ENCODE measurements at regions not wholly inside any gene's neighbourhood (a gene's known extent, or its start where the extent isn't known, plus 50 kb on each side); places are given as distances from the start of the nearest gene placed in this dataset.
"Not testable (repeated sequence)": the region's sequence is repeated elsewhere in the genome, so short reads cannot be mapped to it uniquely, and the experiment has no call there.

DNA sequence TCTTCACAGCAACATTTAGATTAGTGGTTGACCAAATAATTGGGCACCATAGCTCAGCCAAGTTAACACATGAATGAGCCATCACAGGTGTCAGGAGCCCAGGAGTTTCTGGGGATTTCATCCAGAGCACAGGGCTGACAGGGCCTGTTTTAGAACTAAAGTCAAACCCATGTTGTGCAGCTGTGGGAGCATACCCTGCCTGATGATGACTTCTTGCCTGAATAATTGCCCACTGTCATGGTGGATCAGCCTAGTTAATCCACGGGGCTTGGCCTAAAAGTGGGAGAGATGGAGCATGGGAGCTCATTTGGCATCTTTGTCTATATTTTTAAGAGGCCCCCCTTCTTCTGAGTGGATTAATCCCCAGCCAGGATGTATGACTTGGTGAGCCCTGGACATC is 105.6 kb upstream of the GDNF start:
- Histone ChIP-seq H3K36me3 (ENCODE audit: control insufficient read depth, insufficient read depth, low read length) (no peaks in the 10 kb centered on the region), H3K4me1 (ENCODE audit: control insufficient read depth, insufficient read depth, low read length) (no peaks in the 10 kb centered on the region), H3K27me3 (ENCODE audit: control insufficient read depth, insufficient read depth, low read length) (no peaks in the 10 kb centered on the region), H3K9me3 (ENCODE audit: control insufficient read depth, insufficient read depth, low read length) (no peaks in the 10 kb centered on the region), H3K4me3 (ENCODE audit: low read length) (no peak overlapping the region), H3K27ac (ENCODE audit: low read length) (no peak overlapping the region)
- DNase-seq (ENCODE audit: low read depth, low spot score) = no peak
- no CpG with 5 or more reads among the region's 1 CpG for WGBS (ENCODE audit: insufficient coverage, insufficient read length)

DNA sequence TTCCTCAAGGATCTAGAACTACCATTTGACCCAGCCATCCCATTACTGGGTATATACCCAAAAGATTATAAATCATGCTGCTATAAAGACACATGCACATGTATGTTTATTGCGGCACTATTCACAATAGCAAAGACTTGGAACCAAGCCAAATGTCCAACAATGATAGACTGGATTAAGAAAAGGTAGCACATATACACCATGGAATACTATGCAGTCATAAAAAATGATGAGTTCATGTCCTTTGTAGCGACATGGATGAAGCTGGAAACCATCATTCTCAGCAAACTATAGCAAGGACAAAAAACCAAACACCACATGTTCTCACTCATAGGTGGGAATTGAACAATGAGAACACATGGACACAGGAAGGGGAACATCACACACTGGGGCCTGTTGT is 103.3 kb upstream of the GDNF start:
- H3K4me1 ChIP-seq (ENCODE audit: control insufficient read depth, insufficient read depth, low read length); H3K9me3 ChIP-seq (ENCODE audit: control insufficient read depth, insufficient read depth, low read length); H3K4me3 ChIP-seq (ENCODE audit: low read length); H3K27ac ChIP-seq (ENCODE audit: low read length); DNase-seq (ENCODE audit: low read depth, low spot score); H3K36me3 ChIP-seq (ENCODE audit: control insufficient read depth, insufficient read depth, low read length); H3K27me3 ChIP-seq (ENCODE audit: control insufficient read depth, insufficient read depth, low read length): not testable (repeated sequence)
- WGBS (ENCODE audit: insufficient coverage, insufficient read length) = no CpG with 5 or more reads among the region's 2 CpGs

DNA sequence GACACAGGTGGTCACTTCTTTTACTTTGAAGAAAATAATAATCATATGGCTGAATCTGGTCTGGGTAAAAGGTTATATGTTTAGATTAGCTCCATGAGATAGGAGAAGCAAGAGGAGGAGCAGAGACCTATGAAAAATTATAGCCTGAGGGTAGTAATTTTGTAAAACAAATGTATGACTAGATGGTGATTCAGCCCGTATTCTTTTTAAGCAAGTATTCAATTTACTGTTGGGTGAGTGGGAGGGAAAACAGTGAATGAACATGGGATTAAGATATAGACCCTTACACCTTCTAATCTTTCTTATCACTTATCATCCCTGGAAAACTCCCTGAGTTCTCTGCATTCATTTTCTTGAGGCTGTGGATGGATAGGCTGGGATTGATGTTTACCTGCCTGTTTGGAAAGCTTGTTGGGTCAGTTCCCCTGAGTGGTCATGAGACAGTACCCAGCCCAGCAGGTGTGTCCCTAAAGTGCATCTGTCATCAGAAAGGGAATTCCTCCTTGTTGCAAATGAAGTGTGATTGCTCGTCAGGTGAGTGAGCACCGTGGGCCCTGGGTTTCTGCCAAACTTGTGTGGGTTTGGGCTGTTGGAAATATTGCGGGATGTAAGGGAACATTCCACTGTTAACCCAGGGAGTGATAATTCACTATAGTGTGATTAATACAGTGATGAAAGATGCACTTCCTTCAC is 101.2 kb upstream of the GDNF start:
- Histone ChIP-seq H3K27ac (ENCODE audit: low read length) (no peak overlapping the region), H3K4me3 (ENCODE audit: low read length) (no peak overlapping the region), H3K27me3 (ENCODE audit: control insufficient read depth, insufficient read depth, low read length) (no peaks in the 10 kb centered on the region), H3K4me1 (ENCODE audit: control insufficient read depth, insufficient read depth, low read length) (no peaks in the 10 kb centered on the region), H3K36me3 (ENCODE audit: control insufficient read depth, insufficient read depth, low read length) (no peaks in the 10 kb centered on the region), H3K9me3 (ENCODE audit: control insufficient read depth, insufficient read depth, low read length) (no peaks in the 10 kb centered on the region)
- WGBS (ENCODE audit: insufficient coverage, insufficient read length) = no CpG with 5 or more reads among the region's 4 CpGs
- DNase-seq (ENCODE audit: low read depth, low spot score) = no peak

DNA sequence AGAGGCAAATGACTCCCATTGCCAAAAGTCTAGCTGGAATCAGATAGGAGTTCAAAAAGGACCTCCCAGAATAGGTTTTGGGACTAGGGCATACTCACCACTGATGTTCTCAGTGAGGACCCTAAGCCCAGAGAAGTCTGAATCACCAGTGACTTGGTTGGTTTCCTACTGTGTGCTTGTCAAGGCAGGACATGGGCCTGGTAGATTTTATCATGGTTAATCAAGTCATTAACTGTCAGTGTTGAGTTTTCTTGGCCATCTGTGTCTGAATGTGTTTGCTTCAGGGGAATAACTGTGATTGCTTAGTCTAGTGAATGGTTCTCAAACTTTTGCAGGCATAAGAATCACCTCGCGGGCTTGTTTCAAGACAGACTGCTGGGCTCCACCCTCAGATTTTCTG is 99.0 kb upstream of the GDNF start:
- no peak for DNase-seq (ENCODE audit: low read depth, low spot score)
- H3K27ac ChIP-seq (ENCODE audit: low read length) = no peak overlapping the region
- WGBS (ENCODE audit: insufficient coverage, insufficient read length) = no CpG with 5 or more reads among the region's 2 CpGs
- no peaks in the 10 kb centered on the region for H3K36me3 ChIP-seq (ENCODE audit: control insufficient read depth, insufficient read depth, low read length)
- H3K27me3 ChIP-seq (ENCODE audit: control insufficient read depth, insufficient read depth, low read length) = no peaks in the 10 kb centered on the region
- H3K4me1 ChIP-seq (ENCODE audit: control insufficient read depth, insufficient read depth, low read length) = no peaks in the 10 kb centered on the region
- H3K9me3 ChIP-seq (ENCODE audit: control insufficient read depth, insufficient read depth, low read length) = no peaks in the 10 kb centered on the region
- H3K4me3 ChIP-seq (ENCODE audit: low read length) = no peak overlapping the region

DNA sequence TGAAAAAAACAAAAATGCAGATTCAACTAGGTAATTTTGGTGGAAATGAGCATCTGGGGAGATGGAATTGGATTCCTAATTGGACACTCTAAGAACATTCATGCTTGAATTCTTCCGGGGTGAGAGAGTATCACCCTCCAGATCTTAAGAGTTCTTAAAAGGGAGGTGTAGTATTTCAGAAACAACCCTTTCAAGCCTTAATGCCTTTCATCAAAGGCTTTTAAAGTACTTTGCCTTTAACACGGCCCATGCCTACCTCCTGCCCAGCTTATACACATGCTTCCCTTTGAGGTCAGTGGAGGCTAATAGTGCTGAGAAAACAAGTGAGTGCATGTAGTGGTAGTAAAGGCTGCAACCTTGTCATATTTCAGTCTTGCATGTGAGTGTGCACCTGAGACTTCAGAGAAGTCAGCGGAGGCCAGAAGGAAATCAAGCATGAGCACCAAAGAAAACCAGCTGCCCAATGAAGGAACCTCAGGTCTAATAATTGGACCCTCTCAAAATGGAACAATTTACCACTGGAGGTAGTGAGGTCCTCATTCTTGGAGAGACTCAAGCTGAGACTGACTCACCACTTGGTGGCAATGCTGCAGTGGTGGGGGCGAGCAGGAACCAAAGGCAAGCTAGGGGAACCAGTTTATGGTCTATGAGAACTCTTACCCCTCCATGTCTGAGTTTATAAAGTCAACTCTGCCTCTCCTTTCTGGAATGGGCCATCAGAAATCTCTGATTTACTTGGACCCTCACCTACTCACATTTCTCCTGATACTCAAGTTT is 98.4 kb upstream of the GDNF start:
- no peak overlapping the region for H3K4me3 ChIP-seq (ENCODE audit: low read length)
- no CpG with 5 or more reads among the region's 4 CpGs for WGBS (ENCODE audit: insufficient coverage, insufficient read length)

DNA sequence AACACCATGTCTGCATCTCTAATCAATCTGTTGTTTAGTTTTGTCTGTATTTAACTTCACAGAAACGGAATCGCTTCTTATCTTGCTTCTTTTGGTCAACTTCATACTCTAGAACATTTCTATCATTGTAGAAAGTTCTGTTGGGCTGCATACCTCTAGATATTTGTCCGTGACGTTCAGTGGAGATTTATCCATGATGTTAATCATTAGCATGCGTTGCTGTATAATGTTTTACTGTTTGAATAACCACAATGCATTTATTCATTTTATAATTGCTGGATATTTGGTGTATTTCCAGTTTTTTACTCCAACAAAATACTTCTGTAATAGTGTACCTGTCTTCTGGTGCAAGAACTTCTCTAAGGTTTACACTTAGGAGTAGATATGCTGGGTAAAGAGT is 96.2 kb upstream of the GDNF start:
- DNase-seq (ENCODE audit: low read depth, low spot score) = no peak
- WGBS (ENCODE audit: insufficient coverage, insufficient read length) = no CpG with 5 or more reads among the region's 5 CpGs
- no peaks in the 10 kb centered on the region for H3K36me3 ChIP-seq (ENCODE audit: control insufficient read depth, insufficient read depth, low read length)

More for the DNA sequence above, 98.4 kb upstream of the GDNF start:
- no peak for DNase-seq (ENCODE audit: low read depth, low spot score)
- no peaks in the 10 kb centered on the region for H3K4me1 ChIP-seq (ENCODE audit: control insufficient read depth, insufficient read depth, low read length)
- H3K27me3 ChIP-seq (ENCODE audit: control insufficient read depth, insufficient read depth, low read length) = no peaks in the 10 kb centered on the region
- no peaks in the 10 kb centered on the region for H3K9me3 ChIP-seq (ENCODE audit: control insufficient read depth, insufficient read depth, low read length)
- H3K36me3 ChIP-seq (ENCODE audit: control insufficient read depth, insufficient read depth, low read length) = no peaks in the 10 kb centered on the region
- no peak overlapping the region for H3K27ac ChIP-seq (ENCODE audit: low read length)

DNA sequence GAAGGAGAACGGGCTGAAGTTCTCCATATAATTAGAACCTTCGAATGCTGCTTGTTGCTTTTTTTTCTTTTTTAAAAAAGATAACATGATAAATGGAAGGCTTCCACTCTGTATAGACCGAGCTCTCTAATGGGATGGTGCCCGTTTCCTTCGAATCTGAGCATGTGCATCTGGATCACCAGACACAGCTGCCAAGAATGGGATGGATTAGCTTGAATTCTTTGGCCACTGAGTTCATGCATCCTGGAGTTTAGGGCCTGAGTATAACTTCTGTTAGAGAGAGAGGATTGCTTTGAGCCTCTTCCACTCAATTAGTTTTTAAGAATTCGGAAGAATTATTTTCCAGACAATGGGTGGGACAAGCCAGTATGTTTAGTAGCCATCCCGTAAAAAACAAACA is 93.7 kb upstream of the GDNF start:
- Histone ChIP-seq H3K36me3 (ENCODE audit: control insufficient read depth, insufficient read depth, low read length) (no peaks in the 10 kb centered on the region), H3K27me3 (ENCODE audit: control insufficient read depth, insufficient read depth, low read length) (no peaks in the 10 kb centered on the region), H3K27ac (ENCODE audit: low read length) (no peak overlapping the region), H3K4me3 (ENCODE audit: low read length) (no peak overlapping the region), H3K4me1 (ENCODE audit: control insufficient read depth, insufficient read depth, low read length) (no peaks in the 10 kb centered on the region), H3K9me3 (ENCODE audit: control insufficient read depth, insufficient read depth, low read length) (no peaks in the 10 kb centered on the region)
- no peak for DNase-seq (ENCODE audit: low read depth, low spot score)
- WGBS (ENCODE audit: insufficient coverage, insufficient read length) = no CpG with 5 or more reads among the region's 7 CpGs

More for the DNA sequence above, 96.2 kb upstream of the GDNF start:
- Histone ChIP-seq H3K27ac (ENCODE audit: low read length) (no peak overlapping the region), H3K4me3 (ENCODE audit: low read length) (no peak overlapping the region), H3K27me3 (ENCODE audit: control insufficient read depth, insufficient read depth, low read length) (no peaks in the 10 kb centered on the region), H3K4me1 (ENCODE audit: control insufficient read depth, insufficient read depth, low read length) (no peaks in the 10 kb centered on the region), H3K9me3 (ENCODE audit: control insufficient read depth, insufficient read depth, low read length) (no peaks in the 10 kb centered on the region)

DNA sequence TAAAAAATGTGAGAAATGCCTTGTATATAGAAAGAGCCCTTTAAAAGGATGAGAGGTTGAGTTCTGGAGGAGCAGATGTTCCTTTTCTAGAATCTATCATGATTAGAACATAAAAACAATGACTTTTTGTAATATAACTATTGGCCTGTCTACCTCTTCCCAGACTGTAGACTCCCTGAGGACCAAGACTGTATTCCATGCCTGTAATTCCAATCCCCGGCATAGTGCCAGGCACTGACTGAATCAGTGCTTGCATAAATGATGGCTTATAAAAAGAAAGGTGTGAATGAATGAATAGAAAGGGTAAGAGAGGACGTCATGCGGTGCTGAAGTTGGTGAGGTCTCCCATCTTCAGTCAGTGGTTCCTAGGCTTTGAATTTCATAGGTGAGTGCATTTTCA is 92.6 kb upstream of the GDNF start:
- Histone ChIP-seq H3K27me3 (ENCODE audit: control insufficient read depth, insufficient read depth, low read length) (no peaks in the 10 kb centered on the region), H3K4me3 (ENCODE audit: low read length) (no peak overlapping the region), H3K4me1 (ENCODE audit: control insufficient read depth, insufficient read depth, low read length) (no peaks in the 10 kb centered on the region), H3K9me3 (ENCODE audit: control insufficient read depth, insufficient read depth, low read length) (no peaks in the 10 kb centered on the region), H3K27ac (ENCODE audit: low read length) (no peak overlapping the region), H3K36me3 (ENCODE audit: control insufficient read depth, insufficient read depth, low read length) (no peaks in the 10 kb centered on the region)
- DNase-seq (ENCODE audit: low read depth, low spot score) = no peak
- no CpG with 5 or more reads among the region's 3 CpGs for WGBS (ENCODE audit: insufficient coverage, insufficient read length)

DNA sequence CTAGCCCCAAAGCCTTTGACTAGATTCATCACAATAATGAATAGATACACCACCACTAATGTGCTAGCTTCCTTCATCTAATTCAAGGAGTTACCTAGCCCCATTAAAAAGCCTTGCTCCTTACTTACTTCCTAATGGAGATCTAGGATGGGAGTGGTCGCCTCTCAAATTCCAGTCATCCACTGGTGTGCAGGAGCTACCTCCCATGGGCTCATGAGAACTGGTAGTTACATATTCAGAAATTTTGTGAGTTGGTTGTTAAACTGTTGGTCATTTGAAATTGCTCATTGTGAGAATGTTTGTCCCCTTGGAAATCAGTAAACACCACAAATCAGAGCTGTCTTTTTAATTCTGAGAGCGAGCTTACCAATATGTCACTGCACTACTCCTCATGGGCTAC is 91.7 kb upstream of the GDNF start:
- H3K27ac ChIP-seq (ENCODE audit: low read length) = no peak overlapping the region
- H3K9me3 ChIP-seq (ENCODE audit: control insufficient read depth, insufficient read depth, low read length) = no peaks in the 10 kb centered on the region
- H3K36me3 ChIP-seq (ENCODE audit: control insufficient read depth, insufficient read depth, low read length) = no peaks in the 10 kb centered on the region
- DNase-seq (ENCODE audit: low read depth, low spot score) = no peak
- no peaks in the 10 kb centered on the region for H3K27me3 ChIP-seq (ENCODE audit: control insufficient read depth, insufficient read depth, low read length)
- no CpG with 5 or more reads among the region's 2 CpGs for WGBS (ENCODE audit: insufficient coverage, insufficient read length)
- H3K4me3 ChIP-seq (ENCODE audit: low read length) = no peak overlapping the region
- no peaks in the 10 kb centered on the region for H3K4me1 ChIP-seq (ENCODE audit: control insufficient read depth, insufficient read depth, low read length)

DNA sequence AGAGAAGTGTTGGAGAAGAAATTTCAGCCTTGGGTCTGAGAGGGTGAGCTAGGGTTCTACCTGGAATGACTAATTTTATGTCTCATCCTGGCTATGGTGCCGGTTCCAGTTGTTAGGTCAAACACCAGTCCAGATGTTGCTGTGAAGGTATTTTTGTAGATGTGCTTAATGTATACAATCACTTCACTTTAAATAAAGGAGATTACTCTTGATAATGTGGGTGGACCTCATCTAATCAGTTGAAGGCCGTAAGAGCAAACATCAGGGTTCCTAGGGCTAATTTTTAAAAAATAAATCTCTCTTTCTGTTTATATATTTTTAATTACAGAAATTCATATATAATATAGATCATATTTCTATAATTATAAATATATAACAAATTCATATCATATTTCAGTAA is 90.5 kb upstream of the GDNF start:
- no CpG with 5 or more reads among the region's 2 CpGs for WGBS (ENCODE audit: insufficient coverage, insufficient read length)
- no peak for DNase-seq (ENCODE audit: low read depth, low spot score)
- Histone ChIP-seq H3K4me1 (ENCODE audit: control insufficient read depth, insufficient read depth, low read length) (no peaks in the 10 kb centered on the region), H3K9me3 (ENCODE audit: control insufficient read depth, insufficient read depth, low read length) (no peaks in the 10 kb centered on the region), H3K4me3 (ENCODE audit: low read length) (no peak overlapping the region), H3K27ac (ENCODE audit: low read length) (no peak overlapping the region), H3K36me3 (ENCODE audit: control insufficient read depth, insufficient read depth, low read length) (no peaks in the 10 kb centered on the region), H3K27me3 (ENCODE audit: control insufficient read depth, insufficient read depth, low read length) (no peaks in the 10 kb centered on the region)

DNA sequence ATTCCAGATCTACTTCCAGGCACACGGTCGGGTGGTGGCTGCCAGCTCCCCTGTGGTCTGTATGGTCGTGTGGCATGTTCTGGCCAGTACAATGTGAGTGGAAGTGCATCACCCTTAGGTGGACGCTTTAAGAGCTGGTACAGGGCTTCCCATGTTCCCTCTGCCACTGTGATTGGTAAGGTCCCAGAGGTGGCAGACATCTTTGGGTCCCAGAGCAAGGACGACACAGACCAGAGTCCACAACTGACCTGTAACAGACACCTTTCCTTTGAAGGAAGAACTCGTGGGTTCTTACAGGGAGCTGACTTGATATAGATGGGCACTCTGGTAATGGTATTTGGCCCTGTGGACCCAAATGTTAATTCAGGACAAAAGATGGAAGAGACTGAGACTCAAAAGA is 90.0 kb upstream of the GDNF start:
- whole genome bisulfite sequencing (ENCODE audit: insufficient coverage, insufficient read length) = no CpG with 5 or more reads among the region's 6 CpGs
- no peaks in the 10 kb centered on the region for H3K36me3 ChIP-seq (ENCODE audit: control insufficient read depth, insufficient read depth, low read length)
- H3K27ac ChIP-seq (ENCODE audit: low read length) = no peak overlapping the region

More for the DNA sequence above, 90.0 kb upstream of the GDNF start:
- DNase-seq (ENCODE audit: low read depth, low spot score) = no peak
- Histone ChIP-seq H3K4me1 (ENCODE audit: control insufficient read depth, insufficient read depth, low read length) (no peaks in the 10 kb centered on the region), H3K9me3 (ENCODE audit: control insufficient read depth, insufficient read depth, low read length) (no peaks in the 10 kb centered on the region), H3K27me3 (ENCODE audit: control insufficient read depth, insufficient read depth, low read length) (no peaks in the 10 kb centered on the region), H3K4me3 (ENCODE audit: low read length) (no peak overlapping the region)

Measured in iPS DF 6.9 (cell line).